ENCODE measurements at regions not wholly inside any gene's neighbourhood (a gene's known extent, or its start where the extent isn't known, plus 50 kb on each side); places are given as distances from the start of the nearest gene placed in this dataset.
"Not testable (repeated sequence)": the region's sequence is repeated elsewhere in the genome, so short reads cannot be mapped to it uniquely, and the experiment has no call there.

DNA sequence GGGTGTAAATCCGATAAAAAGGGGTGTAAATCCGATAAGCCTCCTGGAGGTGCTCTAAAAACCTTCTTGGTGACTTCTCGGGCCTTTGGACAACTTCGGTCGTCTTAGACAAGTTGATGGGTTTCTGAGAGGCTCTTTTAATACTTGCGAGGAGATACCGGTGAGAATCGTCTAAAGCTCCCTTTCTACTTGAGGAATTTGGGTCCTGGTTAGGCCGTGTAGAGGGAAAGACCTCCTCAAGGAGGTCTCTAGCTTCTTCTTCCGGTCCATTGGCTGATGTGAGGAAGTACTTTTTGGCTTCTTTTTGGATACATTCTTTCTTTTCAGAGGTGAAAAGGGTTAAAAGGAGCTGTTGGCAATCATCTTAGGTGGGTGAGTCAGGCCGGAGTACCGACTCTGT is 128.5 kb downstream of the ART5 start:
- DNase-seq: not testable (repeated sequence)

DNA sequence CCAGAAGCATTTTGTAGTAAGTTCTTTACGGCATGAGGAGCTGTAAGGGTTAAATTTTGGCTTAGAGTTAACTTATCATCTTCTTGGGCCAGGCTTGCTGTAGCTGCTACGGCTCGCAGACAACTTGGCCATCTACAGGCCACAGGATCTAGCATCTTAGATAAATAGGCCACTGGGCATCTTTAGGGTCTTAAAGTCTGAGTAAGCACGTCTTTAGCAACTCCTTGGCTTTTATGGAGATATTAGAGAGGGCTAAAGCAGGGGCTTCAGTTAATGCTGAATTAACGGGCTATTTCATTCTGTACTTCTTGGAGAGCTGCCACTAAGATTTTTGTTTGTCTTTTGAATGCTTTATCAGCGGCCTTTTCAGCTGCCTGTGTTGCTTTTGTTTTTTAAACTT is 129.0 kb downstream of the ART5 start:
- not testable (repeated sequence) for DNase-seq

DNA sequence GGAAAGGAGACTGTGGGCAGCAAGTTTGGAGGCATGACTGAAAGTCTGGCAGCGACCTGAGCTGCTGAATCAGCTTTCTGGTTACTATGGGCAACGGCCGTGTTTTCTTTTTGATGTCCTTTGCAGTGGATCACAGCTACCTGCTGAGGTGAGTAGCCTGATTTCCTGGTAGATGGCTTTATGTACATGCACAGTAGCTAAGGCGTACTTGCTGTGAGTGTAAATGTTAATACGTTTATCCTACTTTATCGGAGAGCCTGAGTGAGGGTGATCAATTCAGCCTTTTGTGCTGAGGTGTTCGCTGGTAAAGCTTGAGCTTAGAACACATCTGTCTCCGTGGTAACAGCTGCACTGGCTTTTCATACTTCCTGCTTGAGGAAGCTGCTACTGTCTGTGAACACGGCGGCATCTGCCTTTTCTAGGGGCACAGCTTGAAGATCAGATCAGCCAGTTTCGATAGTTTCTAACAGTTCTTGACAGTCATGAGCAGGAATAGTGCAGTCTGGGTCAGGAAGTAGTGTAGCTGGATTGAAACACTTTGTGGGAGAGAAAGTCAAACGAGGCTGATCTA is 129.6 kb downstream of the ART5 start:
- not testable (repeated sequence) for DNase-seq

DNA sequence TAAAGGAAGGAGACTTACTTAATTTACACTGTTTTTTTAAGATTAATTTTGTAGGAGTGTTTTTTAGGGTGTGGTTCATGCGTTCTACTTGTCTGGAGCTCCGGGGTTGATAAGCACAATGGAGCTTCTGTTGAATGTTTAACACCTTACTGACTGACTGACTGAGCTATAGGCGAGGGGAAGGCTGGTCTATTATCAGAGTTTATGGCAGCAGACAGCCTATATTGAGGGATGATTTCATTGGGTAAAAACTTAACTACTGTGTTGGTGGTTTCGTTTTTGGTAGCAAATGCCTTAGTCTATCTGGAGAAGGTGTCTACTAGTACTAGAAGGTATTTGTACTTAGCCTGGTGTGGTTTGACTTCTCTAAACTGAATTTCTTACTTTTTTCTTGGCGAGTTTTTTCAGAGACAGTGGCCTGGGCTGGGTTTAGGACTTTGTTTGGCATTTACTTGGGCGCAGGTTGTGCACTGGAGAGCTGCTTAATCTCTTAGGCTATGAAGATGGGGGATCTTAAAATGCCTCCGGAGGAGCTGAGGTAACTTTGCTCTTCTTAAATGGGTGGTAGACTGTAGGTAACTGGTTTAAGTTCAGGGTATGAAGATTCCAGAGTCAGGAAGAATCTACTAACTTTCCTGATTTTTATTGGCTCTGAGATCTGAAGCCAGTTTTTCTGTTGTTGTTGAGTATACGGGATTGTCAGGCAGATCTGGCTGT is 130.2 kb downstream of the ART5 start:
- DNase-seq: not testable (repeated sequence)

DNA sequence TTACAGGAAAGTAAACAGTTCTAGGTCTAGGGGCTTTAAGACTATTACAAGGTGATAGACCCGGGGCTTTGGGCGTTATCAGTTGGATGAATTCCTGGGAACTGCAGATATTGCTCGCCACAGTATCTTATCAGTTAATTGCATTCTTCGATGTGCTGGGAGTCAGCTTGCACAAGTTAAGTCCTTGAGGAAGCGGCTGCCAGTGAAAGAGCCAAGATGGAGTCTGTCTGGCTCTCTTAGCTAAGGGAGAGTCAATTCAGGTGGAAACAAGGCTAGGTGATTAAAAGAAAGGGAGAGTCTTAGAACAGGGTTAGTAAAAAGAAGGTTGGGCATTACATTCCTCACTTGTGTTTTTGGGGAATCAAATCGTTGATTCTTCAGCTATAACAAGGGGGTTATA is 130.6 kb upstream of the ZNF195 start:
- not testable (repeated sequence) for DNase-seq

DNA sequence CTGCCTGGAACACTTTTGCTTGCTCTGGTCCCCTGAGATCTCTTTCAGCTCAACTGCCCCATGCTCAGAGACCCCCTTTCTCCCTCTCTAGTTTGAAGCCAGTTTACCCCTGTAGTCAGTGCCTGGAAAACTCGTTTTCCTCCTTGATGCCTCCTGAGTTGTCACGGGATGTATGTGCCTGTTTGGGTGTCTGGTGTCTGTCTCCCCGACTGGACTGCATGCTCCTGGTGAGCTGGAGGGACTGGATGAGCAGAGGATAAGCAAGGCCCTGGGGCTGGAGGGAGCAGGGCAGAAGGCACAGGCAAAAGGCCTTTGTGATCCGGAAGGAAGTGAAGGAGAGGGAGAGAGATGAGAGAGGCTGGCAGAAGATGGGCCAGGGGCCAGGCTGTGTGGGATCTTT is 120.3 kb upstream of the ZNF195 start:
- DNase-seq: not testable (repeated sequence)

DNA sequence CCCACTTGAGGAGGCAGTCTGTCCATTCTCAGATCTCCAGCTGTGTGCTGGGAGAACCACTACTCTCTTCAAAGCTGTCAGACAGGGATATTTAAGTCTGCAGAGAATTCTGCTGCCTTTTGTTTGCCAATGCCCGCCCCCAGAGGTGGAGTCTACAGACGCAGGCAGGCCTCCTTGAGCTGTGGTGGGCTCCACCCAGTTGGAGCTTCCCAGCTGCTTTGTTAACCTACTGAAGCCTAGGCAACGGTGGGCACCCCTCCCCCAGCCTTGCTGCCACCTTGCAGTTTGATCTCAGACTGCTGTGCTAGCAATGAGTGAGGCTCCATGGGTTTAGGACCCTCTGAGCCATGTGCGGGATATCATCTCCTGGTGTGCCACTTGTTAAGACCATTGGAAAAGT is 119.4 kb upstream of the ZNF195 start:
- DNase-seq: not testable (repeated sequence)

DNA sequence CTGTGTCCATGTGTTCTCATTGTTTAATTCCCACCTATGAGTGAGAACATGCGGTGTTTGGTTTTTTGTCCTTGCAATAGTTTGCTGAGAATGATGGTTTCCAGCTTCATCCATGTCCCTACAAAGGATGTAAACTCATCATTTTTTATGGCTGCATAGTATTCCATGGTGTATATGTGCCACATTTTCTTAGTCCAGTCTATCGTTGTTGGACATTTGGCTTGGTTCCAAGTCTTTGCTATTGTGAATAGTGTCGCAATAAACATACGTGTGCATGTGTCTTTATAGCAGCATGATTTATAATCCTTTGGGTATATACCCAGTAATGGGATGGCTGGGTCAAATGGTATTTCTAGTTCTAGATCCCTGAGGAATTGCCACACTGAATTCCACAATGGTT is 114.2 kb upstream of the ZNF195 start:
- DNase-seq: not testable (repeated sequence)

DNA sequence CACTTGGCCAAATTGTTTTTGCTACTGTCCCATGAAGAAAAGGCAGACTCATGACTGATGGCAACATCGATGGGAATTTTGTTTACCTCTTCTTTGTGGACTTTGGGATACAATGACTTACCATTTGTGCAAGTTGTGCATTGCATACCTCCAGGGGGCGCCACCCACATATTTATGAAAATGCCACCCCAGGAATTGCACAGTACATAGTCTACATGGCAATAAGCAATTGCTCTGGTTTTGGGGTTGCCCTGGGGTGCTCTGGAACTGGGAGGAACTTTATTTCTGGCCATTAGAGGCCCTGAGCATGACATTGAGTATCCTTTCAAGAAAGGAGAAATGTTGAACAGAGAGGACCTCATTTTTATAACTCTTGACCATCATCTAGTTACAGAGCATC is 109.1 kb upstream of the ZNF195 start:
- not testable (repeated sequence) for DNase-seq

DNA sequence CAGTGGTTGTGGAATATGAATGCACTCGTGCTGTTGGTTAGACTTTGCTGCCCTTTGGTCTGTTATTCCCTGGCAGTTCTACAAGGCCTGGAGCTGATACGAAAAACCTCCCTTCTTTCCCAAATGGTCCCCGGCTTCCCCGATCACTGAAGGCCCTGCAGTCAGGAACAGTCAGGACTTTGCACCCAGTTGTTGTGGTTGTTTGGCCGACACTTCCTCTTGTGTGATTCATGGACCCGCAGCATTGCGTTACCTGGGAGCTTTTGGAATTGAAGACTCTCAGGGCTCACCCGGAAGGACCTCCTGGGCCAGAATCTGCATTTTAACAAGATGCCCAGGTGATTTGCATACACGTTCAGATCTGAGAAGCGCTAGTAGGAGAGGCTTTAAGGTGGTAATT is 106.8 kb upstream of the ZNF195 start:
- DNase-seq: not testable (repeated sequence)

DNA sequence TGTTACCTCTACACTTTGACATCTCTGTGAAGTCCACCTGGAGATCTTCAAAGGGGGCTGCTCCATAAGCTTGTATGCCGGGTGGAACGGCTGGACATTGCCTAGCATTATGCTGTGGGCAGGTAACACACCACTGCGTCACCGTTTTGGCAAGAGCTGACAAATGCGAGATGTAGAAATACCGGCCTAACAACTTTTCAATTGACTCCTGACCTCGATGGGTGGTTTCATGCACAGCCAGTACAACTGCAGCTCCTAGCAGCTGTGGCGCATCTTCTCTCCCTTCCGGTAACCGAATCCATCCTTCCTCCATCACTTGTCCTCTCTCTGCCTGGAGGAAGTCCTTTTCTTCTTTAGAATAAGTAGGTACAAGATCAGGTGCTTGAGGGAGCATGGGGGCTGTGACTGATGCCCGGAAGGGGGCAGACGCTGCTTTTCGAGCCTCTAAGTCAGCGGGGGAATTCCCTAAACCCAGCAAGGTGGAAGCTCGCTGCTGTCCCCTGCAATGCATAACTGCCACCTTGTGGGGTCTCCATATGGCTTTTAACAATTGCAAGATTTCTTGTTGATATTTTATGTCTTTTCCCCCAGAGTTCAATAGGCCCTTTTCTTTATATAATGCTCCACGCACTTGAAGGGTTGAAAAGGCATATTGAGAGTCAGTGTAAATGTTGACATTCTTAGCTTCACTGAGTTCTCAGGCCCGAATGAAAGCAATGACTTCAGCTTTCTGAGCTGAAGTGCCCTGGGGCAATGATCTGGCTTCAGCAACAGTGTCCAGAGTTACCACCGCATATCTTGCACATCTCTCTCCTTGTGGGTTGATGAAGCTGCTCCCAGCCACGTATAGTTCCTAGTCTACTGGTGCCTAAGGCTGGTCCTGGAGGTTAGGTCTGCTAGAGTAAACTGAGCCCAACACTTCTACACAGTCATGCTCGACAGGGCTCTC is 98.3 kb upstream of the ZNF195 start:
- DNase-seq: not testable (repeated sequence)

DNA sequence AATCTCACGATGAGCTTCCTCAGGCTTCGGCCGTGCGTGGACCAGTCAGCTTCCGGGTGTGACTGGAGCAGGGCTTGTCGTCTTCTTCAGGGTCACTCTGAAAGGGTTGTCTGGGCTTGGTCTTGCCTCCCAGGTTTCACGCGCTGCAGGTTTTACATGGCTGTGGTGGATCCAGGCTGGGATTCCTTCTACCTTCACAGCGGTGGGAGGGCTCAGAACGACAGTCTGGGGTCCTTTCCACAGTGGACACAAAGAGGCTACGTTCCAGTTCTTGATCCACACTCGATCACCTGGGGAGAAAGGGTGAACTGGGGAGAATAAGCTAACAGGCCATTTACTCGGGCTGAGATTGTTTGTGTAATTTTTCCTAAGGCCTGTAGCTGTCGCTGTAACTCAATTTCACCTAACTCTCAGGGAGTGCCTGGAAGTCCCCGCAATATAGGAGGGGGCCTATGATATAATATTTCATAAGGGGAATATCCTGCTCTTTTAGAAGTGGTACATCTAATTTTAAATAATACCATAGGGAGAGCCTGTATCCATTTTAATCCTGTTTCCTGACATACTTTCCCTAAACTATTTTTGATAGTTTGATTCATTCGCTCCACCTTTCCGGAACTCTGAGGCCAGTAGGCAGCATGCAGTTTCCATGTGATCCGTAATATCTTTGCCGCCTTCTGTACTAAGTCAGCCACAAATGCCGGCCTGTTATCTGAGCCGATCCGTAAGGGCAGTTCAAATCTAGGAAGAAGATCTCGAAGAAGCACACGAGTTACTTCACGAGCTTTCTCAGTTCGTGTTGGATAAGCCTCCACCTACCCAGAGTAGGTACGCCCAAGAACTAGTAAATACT is 97.4 kb upstream of the ZNF195 start:
- DNase-seq: not testable (repeated sequence)

DNA sequence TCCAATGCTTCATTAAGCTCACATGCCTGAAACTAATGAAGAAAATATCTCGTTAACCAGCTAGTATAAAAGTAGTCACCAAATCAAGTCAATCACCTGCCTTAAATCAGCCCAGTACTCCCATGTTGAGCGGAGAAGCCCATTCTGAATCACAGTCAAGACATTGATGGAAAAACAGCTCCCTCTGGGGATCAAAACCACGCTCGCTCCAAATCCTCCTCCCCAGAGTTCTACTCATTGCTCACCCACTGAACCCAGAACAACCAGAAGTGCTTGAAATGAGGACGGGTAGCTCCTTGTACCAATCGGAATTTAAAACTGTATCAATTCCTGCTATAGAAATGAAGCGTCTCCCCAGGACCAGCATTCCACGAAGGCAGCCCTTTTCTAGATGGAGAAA is 90.0 kb upstream of the ZNF195 start:
- DNase-seq: not testable (repeated sequence)

DNA sequence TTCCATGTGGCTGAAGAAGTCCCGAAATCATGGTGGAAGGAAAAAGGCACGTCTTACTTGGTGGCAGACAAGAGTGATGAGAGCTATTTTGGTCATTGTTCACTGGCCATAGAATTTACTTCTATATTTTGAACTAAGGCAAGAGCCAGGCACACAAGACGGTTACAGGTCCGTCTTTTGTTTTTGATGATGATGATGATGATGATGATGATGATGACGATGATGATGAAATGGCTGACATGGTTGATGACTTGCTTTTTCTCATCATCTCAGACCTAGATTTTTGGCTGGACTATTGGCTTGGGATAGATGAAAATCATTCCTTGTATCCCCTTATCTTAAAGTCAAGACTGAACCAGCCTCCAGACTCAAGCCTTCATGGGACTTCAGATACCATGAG is 88.7 kb upstream of the ZNF195 start:
- DNase-seq: not testable (repeated sequence)

DNA sequence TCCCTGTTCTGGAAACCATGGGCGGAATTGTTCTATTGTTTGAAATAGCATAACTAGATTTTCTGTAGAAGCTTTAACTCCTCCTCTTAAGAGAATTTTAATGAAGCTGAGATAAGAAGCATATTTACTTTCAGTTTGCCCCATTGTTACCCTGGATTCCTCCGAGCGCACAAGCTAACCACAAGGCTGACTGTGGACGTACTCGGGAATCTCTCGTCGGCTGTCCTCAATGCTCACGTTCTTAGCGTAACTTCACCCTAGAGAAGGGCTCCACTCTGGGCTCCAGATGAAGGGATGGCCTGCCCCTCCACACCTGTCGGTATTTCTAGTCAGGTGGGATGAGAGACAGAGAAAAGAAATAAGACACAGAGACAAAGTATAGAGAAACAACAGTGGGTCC is 76.7 kb upstream of the ZNF195 start:
- not testable (repeated sequence) for DNase-seq

DNA sequence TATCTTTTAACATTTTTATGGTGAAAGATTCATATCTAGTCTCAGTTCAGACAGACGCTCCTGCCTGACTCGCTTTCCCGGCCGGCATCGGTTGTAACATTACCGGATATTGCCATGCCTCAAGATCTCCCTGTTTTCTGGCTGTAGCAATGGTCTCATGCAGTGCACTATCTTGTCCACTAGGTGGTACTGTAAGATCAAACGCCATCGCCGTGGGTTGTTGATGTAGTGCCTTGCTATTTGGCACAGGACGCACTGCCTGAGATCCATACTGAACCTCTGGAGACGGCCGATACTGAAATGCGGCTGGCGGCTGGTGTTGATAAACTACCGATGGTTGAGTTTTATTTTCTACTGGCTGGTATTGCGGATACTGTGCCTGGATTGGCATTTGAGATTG is 75.9 kb upstream of the ZNF195 start:
- DNase-seq: peak; percentile 34

DNA sequence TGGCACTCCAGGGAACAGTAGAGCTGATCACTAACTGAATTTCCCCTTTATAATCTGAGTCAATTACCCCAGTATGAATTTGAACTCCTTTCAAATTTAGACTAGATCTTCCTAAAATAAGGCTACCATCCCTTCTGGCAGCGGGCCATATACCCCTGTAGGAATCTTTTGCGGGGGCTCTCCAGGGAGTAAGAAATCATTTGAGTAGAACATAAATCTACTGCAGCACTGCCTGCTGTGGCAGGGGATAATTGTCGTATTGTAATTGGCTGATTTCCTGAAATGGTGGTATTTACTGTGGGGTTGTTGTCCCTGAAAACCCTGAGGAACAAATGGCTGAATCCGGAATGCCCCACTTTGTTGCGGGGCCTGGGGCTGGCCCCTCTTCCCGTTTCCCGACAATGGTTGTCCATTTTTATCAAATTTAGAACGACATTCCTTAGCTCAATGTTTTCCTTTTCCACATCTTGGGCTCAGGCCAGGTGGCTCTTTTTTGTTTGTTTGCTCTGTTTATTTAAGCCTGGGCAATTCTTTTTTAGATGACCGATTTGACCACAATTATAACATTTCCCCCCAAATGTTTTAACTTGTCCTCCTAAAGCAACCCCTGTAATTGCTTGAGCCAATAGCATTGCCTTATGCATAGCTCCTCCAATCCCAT is 74.8 kb upstream of the ZNF195 start:
- not testable (repeated sequence) for DNase-seq

DNA sequence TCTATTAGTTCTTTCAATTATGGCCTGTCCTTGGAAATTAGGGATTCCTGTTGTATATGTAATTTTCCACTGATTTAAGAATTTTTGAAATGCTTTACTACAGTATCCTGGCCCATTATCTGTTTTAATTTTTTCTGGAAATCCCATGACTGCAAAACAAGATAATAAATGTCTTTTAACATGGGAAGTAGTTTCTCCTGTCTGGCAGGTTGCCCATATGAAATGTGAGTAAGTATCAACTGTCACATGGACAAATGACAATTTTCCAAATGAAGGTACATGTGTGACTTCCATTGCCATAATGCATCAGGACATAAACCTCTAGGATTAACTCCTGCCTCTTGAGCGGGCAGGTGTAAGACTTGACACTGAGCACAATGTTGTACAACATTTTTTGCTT is 71.9 kb upstream of the ZNF195 start:
- DNase-seq: not testable (repeated sequence)

DNA sequence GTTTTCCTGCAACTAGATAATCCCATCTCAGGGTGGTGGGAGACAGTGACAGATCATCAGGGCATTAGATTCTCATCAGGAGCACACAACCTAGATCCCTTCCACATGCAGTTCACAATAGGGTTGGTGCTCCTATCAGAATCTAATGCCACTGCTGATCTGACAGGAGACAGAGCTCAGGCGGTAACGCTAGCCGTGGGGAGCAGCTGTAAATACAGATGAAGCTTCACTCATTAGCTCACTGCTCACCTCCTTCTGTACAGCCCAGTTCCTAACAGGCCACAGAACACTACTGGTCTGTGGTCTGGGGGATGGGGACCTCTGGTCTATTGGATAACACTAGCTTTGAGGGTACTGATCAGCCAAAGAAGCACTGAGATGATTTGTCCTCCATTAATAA is 66.6 kb upstream of the ZNF195 start:
- not testable (repeated sequence) for DNase-seq

DNA sequence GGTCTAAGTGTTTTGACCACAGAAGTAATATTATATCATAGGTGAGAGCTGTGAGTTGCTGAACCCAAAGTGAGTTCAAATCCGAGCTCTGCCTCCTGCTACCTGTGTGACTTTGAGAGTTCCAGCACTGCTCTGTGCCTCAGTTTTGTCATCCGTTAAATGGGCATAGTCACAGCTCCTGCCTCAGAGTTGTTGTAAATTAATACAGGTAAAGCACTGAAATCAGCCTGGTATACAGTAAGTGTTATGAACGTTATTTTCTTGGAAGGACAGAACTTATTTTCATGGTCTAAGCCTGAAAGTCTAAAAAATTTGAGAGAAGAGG is 65.4 kb upstream of the ZNF195 start:
- not testable (repeated sequence) for DNase-seq

DNA sequence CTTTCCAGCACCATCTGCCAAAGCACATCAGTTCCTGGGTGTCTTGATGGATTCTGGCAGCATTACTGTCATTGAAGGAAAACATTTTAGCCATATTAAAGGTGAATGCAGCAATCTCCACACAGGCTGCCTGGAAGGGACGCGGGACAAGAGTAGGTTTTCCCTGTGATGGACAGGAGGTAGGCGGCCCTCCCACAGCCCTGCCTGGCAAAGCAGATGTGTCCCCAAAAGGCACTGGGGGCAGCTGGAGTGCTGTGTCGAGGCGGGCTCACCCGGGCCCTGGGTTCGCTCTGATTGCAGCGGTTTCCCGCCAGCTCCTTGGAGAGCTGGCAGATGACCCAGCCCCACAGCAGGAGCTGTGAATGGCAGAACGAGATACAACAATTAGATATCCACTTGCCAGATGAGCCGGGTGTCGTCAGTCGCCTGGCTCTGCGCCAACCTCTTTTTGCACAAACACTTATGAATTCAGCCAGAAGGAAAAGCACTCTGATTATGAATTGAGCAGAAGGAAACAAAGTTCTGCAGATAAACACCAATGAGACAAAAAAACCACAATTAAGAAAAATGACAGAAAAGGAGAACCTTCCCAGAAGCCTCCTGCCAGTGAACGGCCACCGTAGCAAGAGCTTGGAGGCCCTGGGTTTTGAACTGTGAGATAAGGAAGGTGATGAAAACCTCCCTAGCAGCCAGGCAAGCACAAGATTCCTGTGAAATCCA is 64.9 kb upstream of the ZNF195 start:
- not testable (repeated sequence) for DNase-seq

Data from activated CD8-positive, alpha-beta memory T cell treated with anti-CD3 and anti-CD28 coated beads, Interleukin-2, amount 50 U/mL, for 4 hours (primary cell).